B cell (primary cell): ENCODE measurements at regions not wholly inside any gene's neighbourhood (a gene's known extent, or its start where the extent isn't known, plus 50 kb on each side); places are given as distances from the start of the nearest gene placed in this dataset.

ENCODE experiments used
- ATAC-seq: fragments of 200-7000 bp; cut with Tn5 transposase; one replicate; pipeline ENCODE4 v1.10.0; 2021; ENCODE audit warnings: low read depth, mild to moderate bottlenecking, moderate number of reproducible peaks, moderate library complexity
- CTCF ChIA-PET: fragments of 350-600 bp; sonication (Branson Sonifier 250); formaldehyde crosslinking; loops from one replicate; lab custom pipeline; 2021; ENCODE audit warnings: antibody characterized with exemption, inconsistent platforms; lab: Charles Lee
- POLR2A ChIA-PET: fragments of 350-600 bp; sonication (Branson Sonifier 250); formaldehyde crosslinking; loops from one replicate; lab custom pipeline; 2021; ENCODE audit warnings: antibody characterized with exemption; lab: Charles Lee
- DNase-seq: peaks from one replicate; pipeline ENCODE4 v3.0.0; 2013
- H2AFZ ChIP-seq: 2 replicates; pipeline ENCODE4 v1.6.1; 2012; ENCODE audit warnings: mild to moderate bottlenecking, low read depth, low read length; ENCODE audit not compliant: insufficient read depth, poor library complexity, severe bottlenecking
- H3K27ac ChIP-seq, 2 donors: 1 replicate in 1 of 2; 2 replicates in 1 of 2; pipeline ENCODE4 v1.5.1; 2012 to 2013; ENCODE audit warnings: low read length in 2 of 2, mild to moderate bottlenecking in 2 of 2, moderate library complexity in 1 of 2
- H3K27me3 ChIP-seq, 4 experiments: fragments of 200-600 bp in 1 of 4; sonication (generic) in 1 of 4; replicated peaks in 1 of 4; 1 replicate in 2 of 4; 2 replicates in 2 of 4; pipeline versions ENCODE4 v1.6.1 to v1.7.0; 2013 to 2016; ENCODE audit warnings: low read length in 3 of 4, mild to moderate bottlenecking in 2 of 4, mixed read lengths in 1 of 4, moderate library complexity in 1 of 4; ENCODE audit not compliant: insufficient read depth in 4 of 4, control insufficient read depth in 3 of 4; ENCODE audit errors: control extremely low read depth in 1 of 4
- H3K36me3 ChIP-seq, 2 experiments: replicated peaks in 1 of 2; 1 replicate in 1 of 2; 2 replicates in 1 of 2; pipeline versions ENCODE4 v1.6.1 to v1.7.1; 2013; ENCODE audit warnings: low read length in 1 of 2; ENCODE audit not compliant: insufficient read depth in 2 of 2, control insufficient read depth in 1 of 2; ENCODE audit errors: control extremely low read depth in 1 of 2, extremely low read depth in 1 of 2
- H3K4me1 ChIP-seq, 2 donors: fragments of 200-600 bp in 1 of 2; sonication (generic) in 1 of 2; 1 replicate in 1 of 2; 2 replicates in 1 of 2; pipeline versions ENCODE4 v1.5.1 to v1.6.1; 2013 to 2017; ENCODE audit warnings: low read length in 2 of 2; ENCODE audit not compliant: control insufficient read depth in 2 of 2, insufficient read depth in 2 of 2
- H3K4me2 ChIP-seq: replicated peaks from 2 replicates; pipeline ENCODE3; 2012; ENCODE audit warnings: mild to moderate bottlenecking, low read depth, low read length; ENCODE audit not compliant: poor library complexity, severe bottlenecking
- H3K4me3 ChIP-seq, 5 experiments: fragments of 200-600 bp in 1 of 5; sonication (generic) in 1 of 5; 1 replicate in 3 of 5; 2 replicates in 2 of 5; pipeline versions ENCODE4 v1.5.1 to v1.7.0; 2011 to 2016; ENCODE audit warnings: low read length in 4 of 5, mild to moderate bottlenecking in 4 of 5, low read depth in 2 of 5, control low read depth in 1 of 5, moderate library complexity in 1 of 5; ENCODE audit not compliant: insufficient read depth in 1 of 5; ENCODE audit errors: control extremely low read depth in 1 of 5, extremely low read depth in 1 of 5
- H3K79me2 ChIP-seq: fragments of 200-600 bp; sonication (generic); one replicate; pipeline ENCODE4 v1.6.0; 2016; ENCODE audit warnings: low read length; ENCODE audit not compliant: control insufficient read depth, insufficient read depth
- H3K9ac ChIP-seq: fragments of 200-600 bp; sonication (generic); 2 replicates; pipeline ENCODE4 v1.6.1; 2017; ENCODE audit warnings: mild to moderate bottlenecking, low read length, moderate library complexity
- H3K9me3 ChIP-seq, 3 donors: one replicate each; pipeline versions ENCODE4 v1.6.1 to v1.7.1; 2013; ENCODE audit warnings: low read length in 2 of 3; ENCODE audit not compliant: control insufficient read depth in 2 of 3, insufficient read depth in 1 of 3; ENCODE audit errors: control extremely low read depth in 1 of 3
- H4K20me1 ChIP-seq: 2 replicates; pipeline ENCODE4 v1.6.0; 2012; ENCODE audit warnings: mild to moderate bottlenecking, low read length; ENCODE audit not compliant: insufficient read depth, control insufficient read depth, poor library complexity, severe bottlenecking
- H3K27ac Mint-ChIP-seq: one replicate; pipeline ENCODE4 v1.8.0; 2021; ENCODE audit warnings: mixed read lengths
- H3K27me3 Mint-ChIP-seq: one replicate; pipeline ENCODE4 v1.8.0; 2021; ENCODE audit warnings: mixed read lengths
- H3K4me1 Mint-ChIP-seq: one replicate; pipeline ENCODE4 v1.8.0; 2021; ENCODE audit warnings: mixed read lengths
- H3K4me3 Mint-ChIP-seq: one replicate; pipeline ENCODE4 v1.8.0; 2021; ENCODE audit warnings: mixed read lengths
- H3K9me3 Mint-ChIP-seq: one replicate; pipeline ENCODE4 v1.8.0; 2022; ENCODE audit warnings: mixed read lengths; ENCODE audit not compliant: insufficient read depth
- EZH2 ChIP-seq: IDR thresholded peaks from 2 replicates; pipeline ENCODE4 v1.6.1; 2012; ENCODE audit warnings: borderline replicate concordance, low read depth, mild to moderate bottlenecking, moderate library complexity, low read length; ENCODE audit not compliant: insufficient read depth, poor library complexity, severe bottlenecking
- WGBS: methylation state at CpG from one replicate; pipeline ENCODE4 v1.1.5; 2013; ENCODE audit warnings: missing lambda C conversion rate; ENCODE audit not compliant: insufficient coverage; 5-methylcytosine and 5-hydroxymethylcytosine counted together
- intact Hi-C: fragments of 100-400 bp; cut with micrococcal nuclease; formaldehyde crosslinking; loops from one replicate; pipeline ENCODE4 v1.10.0; 2022
- TF ChIP-seq, protein P1 (sequence below): fragments of 200-600 bp; IDR thresholded peaks from one replicate; pipeline ENCODE4 v1.8.0; 2022; ENCODE audit warnings: antibody characterized with exemption, mild to moderate bottlenecking

DNA sequence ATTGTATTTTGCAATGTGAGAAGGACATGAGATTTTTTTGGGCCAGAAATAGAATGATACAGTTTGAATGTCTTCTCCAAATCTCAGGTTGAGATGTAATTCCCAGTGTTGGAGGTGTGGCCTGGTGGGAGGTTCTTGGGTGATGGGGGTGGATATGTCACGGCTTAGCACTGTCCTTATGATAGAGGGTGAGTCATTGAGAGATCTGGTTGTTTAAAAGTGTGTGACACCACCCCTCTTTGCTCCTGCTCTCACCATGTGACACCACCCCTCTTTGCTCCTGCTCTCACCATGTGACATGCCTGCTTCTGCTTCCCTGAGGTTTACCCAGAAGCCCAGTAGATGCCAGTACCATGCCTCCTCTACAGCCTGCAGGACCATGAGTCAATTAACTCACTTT is 1226.9 kb downstream of the PCDH7 start:
- Mint-ChIP-seq H3K9me3 (peaks cover 3% of the 10 kb centered on the region), H3K27ac (no peak overlapping the region), H3K4me1 (no peaks in the 10 kb centered on the region), H3K27me3 (no peaks in the 10 kb centered on the region), H3K4me3 (no peak overlapping the region)
- Histone ChIP-seq H3K9me3 (peaks cover 0 to 2% (median 0%) of the 10 kb centered on the region in 3 donors), H3K9ac (no peak overlapping the region), H3K79me2 (no peaks in the 10 kb centered on the region), H3K4me2 (no peak overlapping the region), H3K4me1 (no peaks in the 10 kb centered on the region), H3K27me3 (no peaks in the 10 kb centered on the region), H4K20me1 (no peaks in the 10 kb centered on the region), H3K36me3 (no peaks in the 10 kb centered on the region), H2AFZ (no peak overlapping the region), H3K4me3 (no peak overlapping the region), H3K27ac (no peak overlapping the region)
- ATAC-seq (no peak), DNase-seq (no peak)
- no CpG with 5 or more reads among the region's 1 CpG for WGBS
- TF ChIP-seq, protein P1, sequence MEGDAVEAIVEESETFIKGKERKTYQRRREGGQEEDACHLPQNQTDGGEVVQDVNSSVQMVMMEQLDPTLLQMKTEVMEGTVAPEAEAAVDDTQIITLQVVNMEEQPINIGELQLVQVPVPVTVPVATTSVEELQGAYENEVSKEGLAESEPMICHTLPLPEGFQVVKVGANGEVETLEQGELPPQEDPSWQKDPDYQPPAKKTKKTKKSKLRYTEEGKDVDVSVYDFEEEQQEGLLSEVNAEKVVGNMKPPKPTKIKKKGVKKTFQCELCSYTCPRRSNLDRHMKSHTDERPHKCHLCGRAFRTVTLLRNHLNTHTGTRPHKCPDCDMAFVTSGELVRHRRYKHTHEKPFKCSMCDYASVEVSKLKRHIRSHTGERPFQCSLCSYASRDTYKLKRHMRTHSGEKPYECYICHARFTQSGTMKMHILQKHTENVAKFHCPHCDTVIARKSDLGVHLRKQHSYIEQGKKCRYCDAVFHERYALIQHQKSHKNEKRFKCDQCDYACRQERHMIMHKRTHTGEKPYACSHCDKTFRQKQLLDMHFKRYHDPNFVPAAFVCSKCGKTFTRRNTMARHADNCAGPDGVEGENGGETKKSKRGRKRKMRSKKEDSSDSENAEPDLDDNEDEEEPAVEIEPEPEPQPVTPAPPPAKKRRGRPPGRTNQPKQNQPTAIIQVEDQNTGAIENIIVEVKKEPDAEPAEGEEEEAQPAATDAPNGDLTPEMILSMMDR: no peak
- TF ChIP-seq EZH2: no peak
- CTCF ChIA-PET: no interaction called here
- POLR2A ChIA-PET: no interaction called here
- intact Hi-C loops: no loop called here

DNA sequence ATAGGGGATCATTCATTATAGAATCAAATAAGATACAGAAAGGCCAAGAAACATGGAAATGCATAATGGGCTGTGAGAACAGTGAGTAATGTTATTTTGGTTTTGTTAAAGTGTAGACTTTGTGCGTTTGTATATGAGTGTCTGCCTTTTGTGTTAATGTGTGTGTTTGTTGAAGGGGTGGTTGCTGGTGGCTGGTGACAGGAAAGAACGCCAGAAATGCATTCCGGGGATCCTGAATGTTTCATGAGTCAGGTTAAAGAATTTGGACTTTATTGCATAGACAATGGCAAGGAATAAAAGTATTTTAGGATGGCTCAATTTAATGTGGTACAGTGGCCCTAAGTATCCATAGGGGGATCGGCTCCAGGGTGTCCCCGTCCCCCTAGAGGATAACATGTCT is 1228.9 kb downstream of the PCDH7 start:
- Histone ChIP-seq H3K4me3 (no peak overlapping the region), H3K4me1 (no peaks in the 10 kb centered on the region), H2AFZ (no peak overlapping the region), H3K4me2 (no peak overlapping the region), H3K36me3 (no peaks in the 10 kb centered on the region), H3K9ac (no peak overlapping the region), H4K20me1 (no peaks in the 10 kb centered on the region), H3K79me2 (no peaks in the 10 kb centered on the region), H3K27ac (no peak overlapping the region), H3K27me3 (no peaks in the 10 kb centered on the region), H3K9me3 (no peaks in the 10 kb centered on the region)
- H3K4me3 Mint-ChIP-seq: no peak overlapping the region
- no peak overlapping the region for H3K27ac Mint-ChIP-seq
- H3K9me3 Mint-ChIP-seq: peaks cover 3% of the 10 kb centered on the region
- POLR2A ChIA-PET: no interaction called here
- CTCF ChIA-PET: no interaction called here
- ATAC-seq (no peak), DNase-seq (no peak)
- H3K27me3 Mint-ChIP-seq: no peaks in the 10 kb centered on the region
- no peaks in the 10 kb centered on the region for H3K4me1 Mint-ChIP-seq
- WGBS: 92% methylated on average over 3 of the region's 5 CpGs
- TF ChIP-seq, protein P1: no peak
- TF ChIP-seq EZH2: no peak
- intact Hi-C loops: no loop called here
